ENCODE measurements at regions not wholly inside any gene's neighbourhood (a gene's known extent, or its start where the extent isn't known, plus 50 kb on each side); places are given as distances from the start of the nearest gene placed in this dataset.
"Not testable (repeated sequence)": the region's sequence is repeated elsewhere in the genome, so short reads cannot be mapped to it uniquely, and the experiment has no call there.

GRCh38 chr3:162610261-162610660, 1113.7 kb downstream of the OTOL1 start:
- Mint-ChIP-seq H3K9me3 (peaks cover 4 to 6% of the 10 kb centered on the region in 2 donors), H3K4me3 (no peak overlapping the region), H3K27ac (no peak overlapping the region), H3K4me1 (ENCODE audit: low read depth) (no peaks in the 10 kb centered on the region), H3K27me3 (ENCODE audit: low read depth) (no peaks in the 10 kb centered on the region), H3K36me3 (ENCODE audit: insufficient read depth in 2 of 2) (no peaks in the 10 kb centered on the region)
- DNase-seq (no peak), ATAC-seq (replicated peaks in 1 of 2) (no peak)

GRCh38 chr3:162612991-162613390, 1116.4 kb downstream of the OTOL1 start:
- Mint-ChIP-seq H3K27ac (no peak overlapping the region), H3K4me1 (ENCODE audit: low read depth) (no peaks in the 10 kb centered on the region), H3K36me3 (ENCODE audit: insufficient read depth in 2 of 2) (no peaks in the 10 kb centered on the region), H3K27me3 (ENCODE audit: low read depth) (no peaks in the 10 kb centered on the region), H3K9me3 (peaks cover 0 to 5% of the 10 kb centered on the region in 2 donors), H3K4me3 (no peak overlapping the region)
- DNase-seq (no peak), ATAC-seq (replicated peaks in 1 of 2) (no peak)

- Mint-ChIP-seq H3K4me1 (ENCODE audit: low read depth) (no peaks in the 10 kb centered on the region), H3K27me3 (ENCODE audit: low read depth) (no peaks in the 10 kb centered on the region), H3K27ac (no peak overlapping the region), H3K4me3 (no peak overlapping the region), H3K9me3 (peaks cover 3 to 11% of the 10 kb centered on the region in 2 donors), H3K36me3 (ENCODE audit: insufficient read depth in 2 of 2) (peaks cover 1 to 2% of the 10 kb centered on the region in 2 donors)
- no peak for DNase-seq
- ATAC-seq (replicated peaks in 1 of 2) = no peak
Observed at GRCh38 chr3:162626172-162626571, 1129.6 kb downstream of the OTOL1 start.

- DNase-seq (no peak), ATAC-seq (replicated peaks in 1 of 2) (no peak)
- H3K4me3 Mint-ChIP-seq = no peak overlapping the region
- no peaks in the 10 kb centered on the region for H3K4me1 Mint-ChIP-seq (ENCODE audit: low read depth)
- peaks cover 0 to 3% of the 10 kb centered on the region in 2 donors for H3K9me3 Mint-ChIP-seq
- peaks cover 1 to 2% of the 10 kb centered on the region in 2 donors for H3K36me3 Mint-ChIP-seq (ENCODE audit: insufficient read depth in 2 of 2)
- no peaks in the 10 kb centered on the region for H3K27me3 Mint-ChIP-seq (ENCODE audit: low read depth)
- no peak overlapping the region for H3K27ac Mint-ChIP-seq
Observed at GRCh38 chr3:162628531-162628930, 1131.9 kb downstream of the OTOL1 start.

GRCh38 chr3:162629372-162629771, 1132.8 kb downstream of the OTOL1 start:
- no peak overlapping the region for H3K4me3 Mint-ChIP-seq
- no peak for ATAC-seq (replicated peaks in 1 of 2)
- H3K4me1 Mint-ChIP-seq (ENCODE audit: low read depth) = no peaks in the 10 kb centered on the region
- H3K9me3 Mint-ChIP-seq = no peaks in the 10 kb centered on the region
- H3K27ac Mint-ChIP-seq = no peak overlapping the region
- no peaks in the 10 kb centered on the region for H3K27me3 Mint-ChIP-seq (ENCODE audit: low read depth)
- no peak for DNase-seq
- no peaks in the 10 kb centered on the region for H3K36me3 Mint-ChIP-seq (ENCODE audit: insufficient read depth in 2 of 2)

GRCh38 chr3:162632672-162633071, 1136.1 kb downstream of the OTOL1 start:
- DNase-seq = no peak
- peaks cover 0 to under 1% of the 10 kb centered on the region in 2 donors for H3K9me3 Mint-ChIP-seq
- no peaks in the 10 kb centered on the region for H3K27me3 Mint-ChIP-seq (ENCODE audit: low read depth)
- H3K36me3 Mint-ChIP-seq (ENCODE audit: insufficient read depth in 2 of 2) = no peaks in the 10 kb centered on the region
- H3K27ac Mint-ChIP-seq = no peak overlapping the region
- H3K4me1 Mint-ChIP-seq (ENCODE audit: low read depth) = no peaks in the 10 kb centered on the region
- no peak for ATAC-seq (replicated peaks in 1 of 2)
- no peak overlapping the region for H3K4me3 Mint-ChIP-seq

GRCh38 chr3:162640208-162640607, 1143.6 kb downstream of the OTOL1 start:
- H3K4me3 Mint-ChIP-seq; ATAC-seq (replicated peaks in 1 of 2); H3K9me3 Mint-ChIP-seq; H3K36me3 Mint-ChIP-seq (ENCODE audit: insufficient read depth in 2 of 2); H3K4me1 Mint-ChIP-seq (ENCODE audit: low read depth); H3K27ac Mint-ChIP-seq; DNase-seq; H3K27me3 Mint-ChIP-seq (ENCODE audit: low read depth): not testable (repeated sequence)

GRCh38 chr3:162641317-162641716, 1144.7 kb downstream of the OTOL1 start:
- ATAC-seq (replicated peaks in 1 of 2) (no peak), DNase-seq (no peak)
- Mint-ChIP-seq H3K27me3 (ENCODE audit: low read depth) (no peaks in the 10 kb centered on the region), H3K27ac (no peak overlapping the region), H3K4me3 (no peak overlapping the region), H3K36me3 (ENCODE audit: insufficient read depth in 2 of 2) (no peaks in the 10 kb centered on the region), H3K4me1 (ENCODE audit: low read depth) (no peaks in the 10 kb centered on the region), H3K9me3 (peaks cover 0 to 4% of the 10 kb centered on the region in 2 donors)

GRCh38 chr3:162641907-162642306, 1145.3 kb downstream of the OTOL1 start:
- Mint-ChIP-seq H3K27ac (no peak overlapping the region), H3K9me3 (peaks cover 2 to 6% of the 10 kb centered on the region in 2 donors), H3K36me3 (ENCODE audit: insufficient read depth in 2 of 2) (peaks cover 1 to 2% of the 10 kb centered on the region in 2 donors), H3K4me3 (no peak overlapping the region), H3K4me1 (ENCODE audit: low read depth) (no peaks in the 10 kb centered on the region), H3K27me3 (ENCODE audit: low read depth) (no peaks in the 10 kb centered on the region)
- DNase-seq (no peak), ATAC-seq (replicated peaks in 1 of 2) (no peak)

- Mint-ChIP-seq H3K4me3 (no peak overlapping the region), H3K4me1 (ENCODE audit: low read depth) (no peaks in the 10 kb centered on the region), H3K36me3 (ENCODE audit: insufficient read depth in 2 of 2) (peaks cover 2 to 3% of the 10 kb centered on the region in 2 donors), H3K9me3 (peaks cover 5 to 8% of the 10 kb centered on the region in 2 donors), H3K27ac (no peak overlapping the region), H3K27me3 (ENCODE audit: low read depth) (no peaks in the 10 kb centered on the region)
- DNase-seq (no peak), ATAC-seq (replicated peaks in 1 of 2) (no peak)
Observed at GRCh38 chr3:162643245-162643644, 1146.6 kb downstream of the OTOL1 start.

GRCh38 chr3:162647321-162647720, 1150.7 kb downstream of the OTOL1 start:
- DNase-seq (no peak), ATAC-seq (replicated peaks in 1 of 2) (no peak)
- no peak overlapping the region for H3K27ac Mint-ChIP-seq
- no peaks in the 10 kb centered on the region for H3K27me3 Mint-ChIP-seq (ENCODE audit: low read depth)
- H3K4me3 Mint-ChIP-seq = no peak overlapping the region
- no peaks in the 10 kb centered on the region for H3K4me1 Mint-ChIP-seq (ENCODE audit: low read depth)
- H3K9me3 Mint-ChIP-seq = peaks cover 6 to 7% of the 10 kb centered on the region in 2 donors
- peaks cover 2 to 3% of the 10 kb centered on the region in 2 donors for H3K36me3 Mint-ChIP-seq (ENCODE audit: insufficient read depth in 2 of 2)

- Mint-ChIP-seq H3K27ac (no peak overlapping the region), H3K9me3 (peaks cover 0 to 2% of the 10 kb centered on the region in 2 donors), H3K4me1 (ENCODE audit: low read depth) (no peaks in the 10 kb centered on the region), H3K4me3 (no peak overlapping the region), H3K27me3 (ENCODE audit: low read depth) (no peaks in the 10 kb centered on the region), H3K36me3 (ENCODE audit: insufficient read depth in 2 of 2) (no peaks in the 10 kb centered on the region)
- DNase-seq = no peak
- no peak for ATAC-seq (replicated peaks in 1 of 2)
Observed at GRCh38 chr3:162658003-162658402, 1161.4 kb downstream of the OTOL1 start.

GRCh38 chr3:162665684-162666391, 1169.2 kb downstream of the OTOL1 start:
- DNase-seq (no peak), ATAC-seq (replicated peaks in 1 of 2) (no peak)
- no peak overlapping the region for H3K4me3 Mint-ChIP-seq
- peaks cover 3 to 10% of the 10 kb centered on the region in 2 donors for H3K9me3 Mint-ChIP-seq
- no peaks in the 10 kb centered on the region for H3K4me1 Mint-ChIP-seq (ENCODE audit: low read depth)
- no peak overlapping the region for H3K27ac Mint-ChIP-seq
- no peaks in the 10 kb centered on the region for H3K36me3 Mint-ChIP-seq (ENCODE audit: insufficient read depth in 2 of 2)
- H3K27me3 Mint-ChIP-seq (ENCODE audit: low read depth) = no peaks in the 10 kb centered on the region

- DNase-seq (no peak), ATAC-seq (replicated peaks in 1 of 2) (no peak)
- H3K9me3 Mint-ChIP-seq = peaks cover 3 to 10% of the 10 kb centered on the region in 2 donors
- H3K36me3 Mint-ChIP-seq (ENCODE audit: insufficient read depth in 2 of 2) = no peaks in the 10 kb centered on the region
- no peaks in the 10 kb centered on the region for H3K4me1 Mint-ChIP-seq (ENCODE audit: low read depth)
- H3K27me3 Mint-ChIP-seq (ENCODE audit: low read depth) = no peaks in the 10 kb centered on the region
- H3K4me3 Mint-ChIP-seq = no peak overlapping the region
- no peak overlapping the region for H3K27ac Mint-ChIP-seq
Observed at GRCh38 chr3:162666835-162667234, 1170.2 kb downstream of the OTOL1 start.

Data from activated T-cell treated with anti-CD3 and anti-CD28 coated beads, Interleukin-2, amount 50 U/mL, for 72 hours (primary cell).